MM.1S (cell line): ENCODE measurements at regions not wholly inside any gene's neighbourhood (a gene's known extent, or its start where the extent isn't known, plus 50 kb on each side); places are given as distances from the start of the nearest gene placed in this dataset.

Experiments used
- CTCF ChIP-seq: fragments of 300-600 bp; sonication (generic); IDR thresholded peaks from 2 replicates; pipeline ENCODE4 v1.5.1; 2016; ENCODE audit warnings: antibody characterized with exemption, low read length, mixed read lengths
- EZH2phosphoT487 ChIP-seq: fragments of 300-600 bp; sonication (generic); IDR thresholded peaks from 2 replicates; pipeline ENCODE4 v1.6.1; 2018; ENCODE audit warnings: antibody characterized with exemption, low read length

- TF ChIP-seq EZH2phosphoT487 (no peak), CTCF (no peak)
These were observed 114.5 kb upstream of the TRIM2 start for GRCh38 chr4:153089742-153090141.
